ENCODE measurements at regions not wholly inside any gene's neighbourhood (a gene's known extent, or its start where the extent isn't known, plus 50 kb on each side); places are given as distances from the start of the nearest gene placed in this dataset.

DNA sequence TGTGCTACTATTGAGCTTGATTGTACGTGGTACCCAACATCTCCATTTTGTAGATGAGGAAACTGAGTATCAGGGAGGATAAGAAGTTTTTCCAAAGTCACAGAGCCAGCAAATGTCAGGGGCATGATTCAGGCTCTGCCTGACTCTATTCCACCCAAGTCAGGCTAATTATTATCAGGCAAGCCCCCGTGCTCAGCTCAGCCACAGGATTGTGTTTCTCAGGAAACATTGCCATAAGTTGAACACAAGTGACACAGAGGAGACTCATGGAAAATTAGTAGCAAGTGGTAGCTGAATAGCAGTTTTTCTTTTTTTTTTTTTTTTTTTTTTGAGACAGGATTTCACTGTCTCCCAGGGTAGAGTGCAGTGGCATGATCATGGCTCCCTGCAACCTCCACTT is 260.5 kb downstream of the C1D start:
- H3K27ac Mint-ChIP-seq (ENCODE audit: low read depth) = no peak overlapping the region
- no peaks in the 10 kb centered on the region for H3K4me1 Mint-ChIP-seq
- peaks cover 4% of the 10 kb centered on the region for H3K9me3 Mint-ChIP-seq
- no peak for DNase-seq (ENCODE audit: low spot score in 2 of 2)
- no peak for ATAC-seq (replicated peaks; ENCODE audit: extremely low read depth, poor library complexity, severe bottlenecking)
- H3K36me3 Mint-ChIP-seq (ENCODE audit: insufficient read depth) = no peaks in the 10 kb centered on the region
- no peak overlapping the region for H3K4me3 Mint-ChIP-seq
- H3K27me3 Mint-ChIP-seq = peaks cover 43% of the 10 kb centered on the region

GRCh38 chr2:67802824-67803223 is 260.0 kb downstream of the C1D start:
- DNase-seq (ENCODE audit: low spot score in 2 of 2) (no peak), ATAC-seq (replicated peaks; ENCODE audit: extremely low read depth, poor library complexity, severe bottlenecking) (no peak)
- peaks cover 4% of the 10 kb centered on the region for H3K9me3 Mint-ChIP-seq
- no peak overlapping the region for H3K27ac Mint-ChIP-seq (ENCODE audit: low read depth)
- H3K4me1 Mint-ChIP-seq = no peaks in the 10 kb centered on the region
- peaks cover 38% of the 10 kb centered on the region for H3K27me3 Mint-ChIP-seq
- H3K4me3 Mint-ChIP-seq = no peak overlapping the region
- H3K36me3 Mint-ChIP-seq (ENCODE audit: insufficient read depth) = no peaks in the 10 kb centered on the region

GRCh38 chr2:67806816-67807215 is 256.0 kb downstream of the C1D start:
- no peak for ATAC-seq (replicated peaks; ENCODE audit: extremely low read depth, poor library complexity, severe bottlenecking)
- Mint-ChIP-seq H3K27me3 (peaks cover 41% of the 10 kb centered on the region), H3K4me3 (no peak overlapping the region), H3K27ac (ENCODE audit: low read depth) (no peak overlapping the region), H3K36me3 (ENCODE audit: insufficient read depth) (no peaks in the 10 kb centered on the region), H3K9me3 (peaks cover 8% of the 10 kb centered on the region), H3K4me1 (no peaks in the 10 kb centered on the region)
- no peak for DNase-seq (ENCODE audit: low spot score in 2 of 2)

- peaks cover 8% of the 10 kb centered on the region for H3K9me3 Mint-ChIP-seq
- DNase-seq (ENCODE audit: low spot score in 2 of 2) (no peak), ATAC-seq (replicated peaks; ENCODE audit: extremely low read depth, poor library complexity, severe bottlenecking) (no peak)
- no peak overlapping the region for H3K27ac Mint-ChIP-seq (ENCODE audit: low read depth)
- H3K36me3 Mint-ChIP-seq (ENCODE audit: insufficient read depth) = no peaks in the 10 kb centered on the region
- peaks cover 49% of the 10 kb centered on the region for H3K27me3 Mint-ChIP-seq
- H3K4me1 Mint-ChIP-seq = no peaks in the 10 kb centered on the region
- no peak overlapping the region for H3K4me3 Mint-ChIP-seq
Observed at GRCh38 chr2:67808112-67808511, 254.7 kb downstream of the C1D start.

- Mint-ChIP-seq H3K9me3 (peaks cover 5% of the 10 kb centered on the region), H3K36me3 (ENCODE audit: insufficient read depth) (no peaks in the 10 kb centered on the region), H3K4me1 (no peaks in the 10 kb centered on the region), H3K27ac (ENCODE audit: low read depth) (no peak overlapping the region), H3K4me3 (no peak overlapping the region), H3K27me3 (peaks cover 43% of the 10 kb centered on the region)
- ATAC-seq (replicated peaks; ENCODE audit: extremely low read depth, poor library complexity, severe bottlenecking) (no peak), DNase-seq (ENCODE audit: low spot score in 2 of 2) (no peak)
Observed at GRCh38 chr2:67812682-67813081, 250.1 kb downstream of the C1D start.

DNA sequence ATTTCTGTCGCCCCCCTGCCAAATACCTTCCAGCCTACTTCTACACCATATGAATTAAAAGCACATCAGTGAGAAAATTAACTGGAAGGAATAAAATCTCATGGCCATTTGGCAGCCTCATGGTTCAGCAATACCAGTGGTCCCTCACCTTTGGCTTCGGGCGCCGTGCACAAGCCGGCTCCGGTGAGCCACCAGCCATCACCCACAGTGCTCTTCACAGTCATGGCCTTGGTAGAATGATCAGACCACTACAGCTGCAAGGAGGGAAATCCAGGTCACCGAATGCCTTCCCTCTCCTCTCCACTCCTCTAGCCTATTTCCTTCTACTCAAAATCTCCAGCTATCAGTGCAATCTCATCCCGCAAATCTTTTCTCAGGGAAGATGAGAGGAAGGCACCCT is 239.1 kb downstream of the C1D start:
- Mint-ChIP-seq H3K4me1 (no peaks in the 10 kb centered on the region), H3K9me3 (no peaks in the 10 kb centered on the region), H3K4me3 (no peak overlapping the region), H3K27ac (ENCODE audit: low read depth) (no peak overlapping the region), H3K36me3 (ENCODE audit: insufficient read depth) (no peaks in the 10 kb centered on the region), H3K27me3 (peaks cover 11% of the 10 kb centered on the region)
- ATAC-seq (replicated peaks; ENCODE audit: extremely low read depth, poor library complexity, severe bottlenecking) = no peak
- DNase-seq (ENCODE audit: low spot score in 2 of 2) = no peak

DNA sequence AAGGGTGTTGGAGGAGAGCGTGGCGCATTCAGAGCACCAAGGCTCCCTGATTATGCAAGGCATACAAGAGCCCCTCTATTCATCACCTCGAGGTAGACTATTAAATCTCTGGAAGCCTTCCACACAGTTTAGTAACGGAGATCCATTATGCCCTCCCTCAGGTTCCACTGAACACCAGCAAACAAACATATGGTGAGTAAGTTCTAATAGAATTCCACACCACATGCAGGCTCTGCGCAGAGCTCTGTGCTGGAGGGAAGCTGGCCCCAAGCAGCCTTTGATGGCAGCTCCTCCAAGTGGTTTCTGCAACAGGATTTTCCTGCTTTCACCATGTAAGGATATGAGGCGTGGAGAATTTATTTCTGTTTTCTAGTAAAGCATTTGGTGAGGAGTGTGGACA is 238.6 kb downstream of the C1D start:
- no peak overlapping the region for H3K4me3 Mint-ChIP-seq
- ATAC-seq (replicated peaks; ENCODE audit: extremely low read depth, poor library complexity, severe bottlenecking) = no peak
- no peak overlapping the region for H3K27ac Mint-ChIP-seq (ENCODE audit: low read depth)
- no peaks in the 10 kb centered on the region for H3K4me1 Mint-ChIP-seq
- DNase-seq (ENCODE audit: low spot score in 2 of 2) = no peak
- no peaks in the 10 kb centered on the region for H3K36me3 Mint-ChIP-seq (ENCODE audit: insufficient read depth)
- H3K27me3 Mint-ChIP-seq = peaks cover 11% of the 10 kb centered on the region
- no peaks in the 10 kb centered on the region for H3K9me3 Mint-ChIP-seq

GRCh38 chr2:67825476-67825875 is 237.3 kb downstream of the C1D start:
- Mint-ChIP-seq H3K4me1 (no peaks in the 10 kb centered on the region), H3K9me3 (no peaks in the 10 kb centered on the region), H3K4me3 (no peak overlapping the region), H3K27me3 (peaks cover 17% of the 10 kb centered on the region), H3K36me3 (ENCODE audit: insufficient read depth) (no peaks in the 10 kb centered on the region), H3K27ac (ENCODE audit: low read depth) (no peak overlapping the region)
- DNase-seq (ENCODE audit: low spot score in 2 of 2) (no peak), ATAC-seq (replicated peaks; ENCODE audit: extremely low read depth, poor library complexity, severe bottlenecking) (no peak)

DNA sequence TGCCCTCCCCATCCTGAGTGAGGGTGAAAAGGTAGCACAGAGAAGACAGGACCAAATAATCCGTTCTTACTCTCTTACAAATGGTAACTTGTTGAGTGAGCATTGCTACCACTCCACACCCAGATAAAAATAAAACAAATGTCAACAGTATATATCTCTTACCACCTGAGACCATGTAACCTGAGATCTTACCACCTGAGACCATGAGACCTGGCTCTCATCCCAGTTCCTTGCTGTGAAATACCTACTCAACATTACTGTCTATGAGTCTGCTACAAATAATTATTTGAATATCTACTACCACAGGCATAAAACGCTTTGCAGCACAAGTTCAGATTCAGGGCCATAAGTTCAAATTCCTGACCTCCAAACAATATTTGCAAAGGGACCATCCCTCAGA is 234.7 kb downstream of the C1D start:
- no peaks in the 10 kb centered on the region for H3K36me3 Mint-ChIP-seq (ENCODE audit: insufficient read depth)
- no peak for DNase-seq (ENCODE audit: low spot score in 2 of 2)
- H3K9me3 Mint-ChIP-seq = no peaks in the 10 kb centered on the region
- no peak overlapping the region for H3K27ac Mint-ChIP-seq (ENCODE audit: low read depth)
- H3K4me3 Mint-ChIP-seq = no peak overlapping the region
- no peaks in the 10 kb centered on the region for H3K4me1 Mint-ChIP-seq
- ATAC-seq (replicated peaks; ENCODE audit: extremely low read depth, poor library complexity, severe bottlenecking) = no peak
- H3K27me3 Mint-ChIP-seq = peaks cover 24% of the 10 kb centered on the region

DNA sequence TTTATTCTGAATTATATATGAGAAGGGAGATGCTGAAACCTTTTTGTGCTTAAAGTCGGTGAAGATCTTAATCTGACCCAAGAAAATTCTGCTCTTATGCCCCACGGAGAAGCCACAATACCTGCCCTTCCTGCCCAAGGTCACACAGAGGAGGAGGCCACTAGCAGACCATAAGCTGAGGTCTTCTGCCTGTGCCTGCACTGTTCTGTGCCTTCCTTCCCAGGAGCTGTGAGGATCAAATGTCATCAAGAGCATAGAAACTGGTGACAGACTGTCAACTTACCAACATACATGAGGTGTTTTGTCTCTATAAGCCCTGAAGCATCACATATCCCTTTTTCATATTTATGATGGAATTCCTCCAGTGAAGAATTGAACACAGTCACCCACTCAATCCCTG is 233.3 kb downstream of the C1D start:
- H3K36me3 Mint-ChIP-seq (ENCODE audit: insufficient read depth) = peaks cover 1% of the 10 kb centered on the region

DNA sequence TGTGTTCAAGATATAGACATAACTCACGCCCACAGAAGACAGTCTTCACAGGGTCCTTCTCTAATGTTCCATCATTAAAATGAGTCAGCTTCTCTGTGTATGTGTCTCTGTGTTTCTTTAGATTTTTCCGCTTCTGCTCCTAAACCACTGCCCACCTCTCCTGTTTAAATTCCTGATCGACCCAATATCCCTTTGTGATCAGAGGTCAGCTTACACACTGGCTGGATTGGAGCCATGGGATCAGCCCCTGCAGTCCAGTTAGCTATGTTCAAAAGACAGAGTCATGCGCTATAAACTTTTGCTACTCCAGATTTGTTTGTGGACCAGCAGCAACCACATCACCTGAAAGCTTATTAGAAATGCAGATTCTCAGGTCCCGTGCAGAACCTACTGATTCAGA is 229.2 kb downstream of the C1D start:
- no peak overlapping the region for H3K4me3 Mint-ChIP-seq
- no peak overlapping the region for H3K27ac Mint-ChIP-seq (ENCODE audit: low read depth)
- DNase-seq (ENCODE audit: low spot score in 2 of 2) = no peak
- H3K9me3 Mint-ChIP-seq = no peaks in the 10 kb centered on the region
- H3K36me3 Mint-ChIP-seq (ENCODE audit: insufficient read depth) = peaks cover 1% of the 10 kb centered on the region
- no peaks in the 10 kb centered on the region for H3K4me1 Mint-ChIP-seq
- no peak for ATAC-seq (replicated peaks; ENCODE audit: extremely low read depth, poor library complexity, severe bottlenecking)
- H3K27me3 Mint-ChIP-seq = peaks cover 22% of the 10 kb centered on the region

More for the DNA sequence above, 233.3 kb downstream of the C1D start:
- H3K9me3 Mint-ChIP-seq = no peaks in the 10 kb centered on the region
- ATAC-seq (replicated peaks; ENCODE audit: extremely low read depth, poor library complexity, severe bottlenecking) (no peak), DNase-seq (ENCODE audit: low spot score in 2 of 2) (no peak)
- H3K27ac Mint-ChIP-seq (ENCODE audit: low read depth) = no peak overlapping the region
- H3K27me3 Mint-ChIP-seq = peaks cover 34% of the 10 kb centered on the region
- H3K4me1 Mint-ChIP-seq = no peaks in the 10 kb centered on the region
- H3K4me3 Mint-ChIP-seq = no peak overlapping the region

- no peaks in the 10 kb centered on the region for H3K9me3 Mint-ChIP-seq
- H3K27ac Mint-ChIP-seq (ENCODE audit: low read depth) = no peak overlapping the region
- H3K27me3 Mint-ChIP-seq = peaks cover 22% of the 10 kb centered on the region
Observed at GRCh38 chr2:67834482-67834881, 228.3 kb downstream of the C1D start.

GRCh38 chr2:67835266-67835665 is 227.5 kb downstream of the C1D start:
- DNase-seq (ENCODE audit: low spot score in 2 of 2) = no peak
- Mint-ChIP-seq H3K27ac (ENCODE audit: low read depth) (no peak overlapping the region), H3K9me3 (no peaks in the 10 kb centered on the region), H3K27me3 (peaks cover 19% of the 10 kb centered on the region), H3K4me3 (no peak overlapping the region), H3K36me3 (ENCODE audit: insufficient read depth) (peaks cover 1% of the 10 kb centered on the region), H3K4me1 (no peaks in the 10 kb centered on the region)
- no peak for ATAC-seq (replicated peaks; ENCODE audit: extremely low read depth, poor library complexity, severe bottlenecking)

More at GRCh38 chr2:67834482-67834881, 228.3 kb downstream of the C1D start:
- Mint-ChIP-seq H3K4me1 (no peaks in the 10 kb centered on the region), H3K36me3 (ENCODE audit: insufficient read depth) (peaks cover 1% of the 10 kb centered on the region), H3K4me3 (no peak overlapping the region)
- no peak for ATAC-seq (replicated peaks; ENCODE audit: extremely low read depth, poor library complexity, severe bottlenecking)
- no peak for DNase-seq (ENCODE audit: low spot score in 2 of 2)

DNA sequence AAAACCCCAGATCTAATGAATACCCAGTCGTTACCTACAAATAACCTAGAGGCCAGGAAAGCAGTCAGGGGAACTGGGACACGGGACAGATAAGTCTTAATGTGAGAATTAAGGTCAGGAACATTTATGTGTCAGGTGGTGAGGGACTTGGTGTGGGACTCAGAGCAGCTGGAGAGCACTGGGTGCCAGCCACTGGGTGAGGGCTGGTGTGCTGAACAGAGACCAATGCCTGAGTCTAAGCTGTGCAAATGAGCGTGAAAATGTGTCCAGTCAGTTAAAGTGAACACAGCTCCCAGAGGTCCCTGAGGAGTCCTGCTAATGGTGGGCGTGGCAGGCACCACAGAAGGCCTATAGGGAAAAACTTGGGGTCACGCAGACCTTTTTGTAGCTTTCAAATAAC is 225.9 kb downstream of the C1D start:
- no peak for DNase-seq (ENCODE audit: low spot score in 2 of 2)
- no peaks in the 10 kb centered on the region for H3K4me1 Mint-ChIP-seq
- peaks cover 1% of the 10 kb centered on the region for H3K36me3 Mint-ChIP-seq (ENCODE audit: insufficient read depth)
- H3K27me3 Mint-ChIP-seq = peaks cover 11% of the 10 kb centered on the region
- H3K4me3 Mint-ChIP-seq = no peak overlapping the region
- no peaks in the 10 kb centered on the region for H3K9me3 Mint-ChIP-seq
- no peak overlapping the region for H3K27ac Mint-ChIP-seq (ENCODE audit: low read depth)
- ATAC-seq (replicated peaks; ENCODE audit: extremely low read depth, poor library complexity, severe bottlenecking) = no peak
